Stimulated activated naive B cell treated with anti-CD40 and anti-IgM and Interleukin-4, amounts not matched to agents 10 μg/mL and 1 μg/mL and 100 μg/mL, for 72 hours (primary cell): ENCODE measurements at regions not wholly inside any gene's neighbourhood (a gene's known extent, or its start where the extent isn't known, plus 50 kb on each side); places are given as distances from the start of the nearest gene placed in this dataset.

Experiments used
- ATAC-seq, 2 donors: fragments of 150-1000 bp; cut with Tn5 transposase; replicated peaks; 2 replicates each; pipeline ENCODE4 v1.10.0; 2021; ENCODE audit warnings: moderate library complexity in 1 of 2
- DNase-seq: peaks from one replicate; pipeline ENCODE4 v3.0.0; 2021
- H3K27ac Mint-ChIP-seq: one replicate; pipeline ENCODE4 v1.8.0; 2022; ENCODE audit warnings: mild to moderate bottlenecking, mixed read lengths
- H3K27me3 Mint-ChIP-seq, 2 donors: one replicate each; pipeline ENCODE4 v1.8.0; 2022; ENCODE audit warnings: mixed read lengths in 2 of 2
- H3K36me3 Mint-ChIP-seq, 2 donors: one replicate each; pipeline ENCODE4 v1.8.0; 2022; ENCODE audit warnings: mixed read lengths in 2 of 2, mild to moderate bottlenecking in 1 of 2
- H3K4me1 Mint-ChIP-seq, 2 donors: one replicate each; pipeline ENCODE4 v1.8.0; 2022; ENCODE audit warnings: mixed read lengths in 2 of 2, mild to moderate bottlenecking in 1 of 2
- H3K4me3 Mint-ChIP-seq, 2 donors: one replicate each; pipeline ENCODE4 v1.8.0; 2022; ENCODE audit warnings: mild to moderate bottlenecking in 2 of 2, mixed read lengths in 2 of 2, moderate library complexity in 1 of 2
- H3K9me3 Mint-ChIP-seq, 2 donors: one replicate each; pipeline ENCODE4 v1.8.0; 2022; ENCODE audit warnings: mixed read lengths in 2 of 2, mild to moderate bottlenecking in 1 of 2

- ATAC-seq (no peak), DNase-seq (no peak)
- Mint-ChIP-seq H3K4me3 (no peak overlapping the region), H3K9me3 (peaks cover 7 to 9% of the 10 kb centered on the region in 2 donors), H3K4me1 (peaks cover 29 to 56% of the 10 kb centered on the region in 2 donors), H3K36me3 (peaks cover 0 to 2% of the 10 kb centered on the region in 2 donors), H3K27ac (no peak overlapping the region), H3K27me3 (no peaks in the 10 kb centered on the region)
Measured at GRCh38 chr17:17398188-17398942, 78.4 kb upstream of the MED9 start.

GRCh38 chr17:17398943-17399926 is 77.6 kb upstream of the MED9 start:
- no peak for DNase-seq
- H3K4me3 Mint-ChIP-seq = no peak overlapping the region
- peaks cover 7 to 9% of the 10 kb centered on the region in 2 donors for H3K9me3 Mint-ChIP-seq
- no peak overlapping the region for H3K27ac Mint-ChIP-seq
- peaks cover 0 to 2% of the 10 kb centered on the region in 2 donors for H3K36me3 Mint-ChIP-seq
- H3K27me3 Mint-ChIP-seq = no peaks in the 10 kb centered on the region
- H3K4me1 Mint-ChIP-seq = peaks cover 37 to 65% of the 10 kb centered on the region in 2 donors
- peak; percentile 53 to 54 for ATAC-seq

- DNase-seq (no peak), ATAC-seq (no peak)
- Mint-ChIP-seq H3K36me3 (peaks cover 0 to 2% of the 10 kb centered on the region in 2 donors), H3K4me3 (no peak overlapping the region), H3K27ac (no peak overlapping the region), H3K27me3 (no peaks in the 10 kb centered on the region), H3K4me1 (peaks cover 45 to 73% of the 10 kb centered on the region in 2 donors), H3K9me3 (peaks cover 7 to 9% of the 10 kb centered on the region in 2 donors)
Measured at GRCh38 chr17:17400070-17400469, 76.7 kb upstream of the MED9 start.

GRCh38 chr17:17400566-17401184 is 76.1 kb upstream of the MED9 start:
- ATAC-seq = no peak
- Mint-ChIP-seq H3K27me3 (no peaks in the 10 kb centered on the region), H3K9me3 (peaks cover 7 to 9% of the 10 kb centered on the region in 2 donors), H3K27ac (peak overlapping the region; percentile 81), H3K36me3 (peaks cover 0 to 2% of the 10 kb centered on the region in 2 donors), H3K4me1 (peaks cover 47 to 76% of the 10 kb centered on the region in 2 donors), H3K4me3 (no peak overlapping the region)
- DNase-seq = no peak

GRCh38 chr17:17401271-17401781 is 75.5 kb upstream of the MED9 start:
- H3K27ac Mint-ChIP-seq = peak overlapping the region; percentile 33
- DNase-seq (no peak), ATAC-seq (no peak)
- H3K4me1 Mint-ChIP-seq = peaks cover 51 to 74% of the 10 kb centered on the region in 2 donors
- peaks cover 0 to 1% of the 10 kb centered on the region in 2 donors for H3K36me3 Mint-ChIP-seq
- no peak overlapping the region for H3K4me3 Mint-ChIP-seq
- no peaks in the 10 kb centered on the region for H3K27me3 Mint-ChIP-seq
- H3K9me3 Mint-ChIP-seq = peaks cover 4 to 8% of the 10 kb centered on the region in 2 donors

GRCh38 chr17:17402558-17402957 is 74.2 kb upstream of the MED9 start:
- H3K27me3 Mint-ChIP-seq = no peaks in the 10 kb centered on the region
- peaks cover 3 to 6% of the 10 kb centered on the region in 2 donors for H3K9me3 Mint-ChIP-seq
- no peaks in the 10 kb centered on the region for H3K36me3 Mint-ChIP-seq
- H3K4me3 Mint-ChIP-seq = no peak overlapping the region
- no peak overlapping the region for H3K27ac Mint-ChIP-seq
- ATAC-seq (no peak), DNase-seq (no peak)
- H3K4me1 Mint-ChIP-seq = peaks cover 48 to 71% of the 10 kb centered on the region in 2 donors

GRCh38 chr17:17403065-17403464 is 73.7 kb upstream of the MED9 start:
- peaks cover 0 to under 1% of the 10 kb centered on the region in 2 donors for H3K36me3 Mint-ChIP-seq
- peaks cover 3 to 6% of the 10 kb centered on the region in 2 donors for H3K9me3 Mint-ChIP-seq
- no peak overlapping the region for H3K27ac Mint-ChIP-seq
- ATAC-seq (no peak), DNase-seq (no peak)
- H3K4me3 Mint-ChIP-seq = peak overlapping the region in 1 of 2 donors; percentile 73
- H3K4me1 Mint-ChIP-seq = peaks cover 49 to 74% of the 10 kb centered on the region in 2 donors
- no peaks in the 10 kb centered on the region for H3K27me3 Mint-ChIP-seq

- peaks cover 4 to 6% of the 10 kb centered on the region in 2 donors for H3K9me3 Mint-ChIP-seq
- ATAC-seq = peak; percentile 86
- H3K4me1 Mint-ChIP-seq = peaks cover 48 to 70% of the 10 kb centered on the region in 2 donors
- H3K27ac Mint-ChIP-seq = peak overlapping the region; percentile 70
- H3K4me3 Mint-ChIP-seq = peak overlapping the region; percentile 49 to 73
- peaks cover 0 to 1% of the 10 kb centered on the region in 2 donors for H3K36me3 Mint-ChIP-seq
- no peak for DNase-seq
- no peaks in the 10 kb centered on the region for H3K27me3 Mint-ChIP-seq
Measured at GRCh38 chr17:17403899-17404576, 72.8 kb upstream of the MED9 start.

GRCh38 chr17:17405673-17406072 is 71.1 kb upstream of the MED9 start:
- no peak for ATAC-seq
- H3K4me3 Mint-ChIP-seq = no peak overlapping the region
- peaks cover 0 to 1% of the 10 kb centered on the region in 2 donors for H3K36me3 Mint-ChIP-seq
- no peak overlapping the region for H3K27ac Mint-ChIP-seq
- peaks cover 41 to 63% of the 10 kb centered on the region in 2 donors for H3K4me1 Mint-ChIP-seq
- H3K27me3 Mint-ChIP-seq = no peaks in the 10 kb centered on the region
- H3K9me3 Mint-ChIP-seq = peaks cover 4 to 6% of the 10 kb centered on the region in 2 donors
- no peak for DNase-seq

GRCh38 chr17:17406225-17406624 is 70.6 kb upstream of the MED9 start:
- Mint-ChIP-seq H3K36me3 (peaks cover 0 to 1% of the 10 kb centered on the region in 2 donors), H3K4me1 (peaks cover 35 to 57% of the 10 kb centered on the region in 2 donors), H3K27me3 (no peaks in the 10 kb centered on the region), H3K4me3 (no peak overlapping the region), H3K9me3 (peaks cover 1% of the 10 kb centered on the region in 2 donors), H3K27ac (no peak overlapping the region)
- DNase-seq (no peak), ATAC-seq (no peak)

- peaks cover 0 to 1% of the 10 kb centered on the region in 2 donors for H3K36me3 Mint-ChIP-seq
- H3K9me3 Mint-ChIP-seq = peaks cover 0 to 1% of the 10 kb centered on the region in 2 donors
- peaks cover 30 to 41% of the 10 kb centered on the region in 2 donors for H3K4me1 Mint-ChIP-seq
- no peak overlapping the region for H3K4me3 Mint-ChIP-seq
- ATAC-seq (peak; percentile 50 to 51), DNase-seq (no peak)
- H3K27me3 Mint-ChIP-seq = no peaks in the 10 kb centered on the region
- H3K27ac Mint-ChIP-seq = no peak overlapping the region
Measured at GRCh38 chr17:17408236-17408794, 68.5 kb upstream of the MED9 start.

GRCh38 chr17:17410357-17410756 is 66.4 kb upstream of the MED9 start:
- H3K4me1 Mint-ChIP-seq = peaks cover 18 to 32% of the 10 kb centered on the region in 2 donors

GRCh38 chr17:17411692-17412091 is 65.1 kb upstream of the MED9 start:
- Mint-ChIP-seq H3K4me1 (peaks cover 15 to 42% of the 10 kb centered on the region in 2 donors), H3K4me3 (no peak overlapping the region), H3K27me3 (peaks cover 5 to 12% of the 10 kb centered on the region in 2 donors), H3K36me3 (peaks cover 0 to 1% of the 10 kb centered on the region in 2 donors), H3K9me3 (peaks cover 0 to 6% of the 10 kb centered on the region in 2 donors), H3K27ac (no peak overlapping the region)
- ATAC-seq (no peak), DNase-seq (no peak)

More at GRCh38 chr17:17410357-17410756, 66.4 kb upstream of the MED9 start:
- no peak for DNase-seq
- H3K36me3 Mint-ChIP-seq = peaks cover 0 to 1% of the 10 kb centered on the region in 2 donors
- H3K4me3 Mint-ChIP-seq = no peak overlapping the region
- H3K27ac Mint-ChIP-seq = no peak overlapping the region
- H3K27me3 Mint-ChIP-seq = peaks cover 5 to 12% of the 10 kb centered on the region in 2 donors
- no peak for ATAC-seq
- H3K9me3 Mint-ChIP-seq = peaks cover 0 to 3% of the 10 kb centered on the region in 2 donors
